Ovary (tissue), 7 donors: ENCODE measurements at regions not wholly inside any gene's neighbourhood (a gene's known extent, or its start where the extent isn't known, plus 50 kb on each side); places are given as distances from the start of the nearest gene placed in this dataset.

Experiments used
- DNase-seq, 5 donors: peaks; one replicate each; pipeline ENCODE4 v3.0.0-alpha.2; 2019 to 2020
- H3K27ac ChIP-seq, 2 donors: fragments of 200-600 bp; one replicate each; pipeline versions ENCODE4 v1.5.1 to v1.8.0; 2019 to 2022
- H3K27me3 ChIP-seq: fragments of 200-600 bp; one replicate; pipeline ENCODE4 v1.8.0; 2022
- H3K36me3 ChIP-seq: fragments of 200-600 bp; sonication (generic); one replicate; pipeline ENCODE4 v1.5.1; 2019
- H3K4me1 ChIP-seq: one replicate; pipeline ENCODE4 v1.8.1; 2013; ENCODE audit warnings: mild to moderate bottlenecking, moderate library complexity; ENCODE audit not compliant: insufficient read depth
- H3K4me3 ChIP-seq: fragments of 200-600 bp; sonication (generic); one replicate; pipeline ENCODE4 v1.5.1; 2017
- H3K9me3 ChIP-seq, 2 donors: fragments of 200-600 bp in 1 of 2; sonication (generic) in 1 of 2; one replicate each; pipeline versions ENCODE4 v1.5.1 to v1.8.1; 2013 to 2019; ENCODE audit warnings: mild to moderate bottlenecking in 1 of 2, moderate library complexity in 1 of 2
- EP300 ChIP-seq: sonication (generic); formaldehyde crosslinking; IDR thresholded peaks from one replicate; pipeline ENCODE4 v1.6.1; 2017; ENCODE audit warnings: antibody characterized with exemption
- POLR2A ChIP-seq: fragments of 450-650 bp; IDR thresholded peaks from one replicate; pipeline ENCODE4 v1.6.1; 2017; ENCODE audit warnings: antibody characterized with exemption, mild to moderate bottlenecking, moderate library complexity
- WGBS, 3 donors: extraction: QIAGEN DNeasy Blood & Tissue Kit in 1 of 3; methylation state at CpG; one replicate each; pipeline versions ENCODE4 v1.1.5 to v1.1.7; 2013 to 2017; 5-methylcytosine and 5-hydroxymethylcytosine counted together
- intact Hi-C, 4 donors: fragments of 100-400 bp; cut with DNase I; formaldehyde crosslinking; loops; one replicate each; pipeline versions ENCODE4 v1.11.0 to v1.15.1; 2022 to 2023
- TF ChIP-seq, protein P1 (sequence below), 3 donors: fragments of 450-650 bp in 2 of 3; fragments of 200-600 bp in 1 of 3; IDR thresholded peaks; one replicate each; pipeline versions ENCODE4 v1.5.1 to v1.8.0; 2016 to 2022; ENCODE audit warnings: antibody characterized with exemption in 3 of 3, mild to moderate bottlenecking in 1 of 3
- donor health status: DM: no; HTN: no; CAD: no; lungs with moderate emphysema.
- donor health status: DM: no; HTN: no; CAD: no.
- donor health status: Bipolar disorder and iron deficiency.
- donor health status: DM: no; HTN: no; CAD: no.
- donor health status: DM: yes; HTN: yes; CAD: no.

DNA sequence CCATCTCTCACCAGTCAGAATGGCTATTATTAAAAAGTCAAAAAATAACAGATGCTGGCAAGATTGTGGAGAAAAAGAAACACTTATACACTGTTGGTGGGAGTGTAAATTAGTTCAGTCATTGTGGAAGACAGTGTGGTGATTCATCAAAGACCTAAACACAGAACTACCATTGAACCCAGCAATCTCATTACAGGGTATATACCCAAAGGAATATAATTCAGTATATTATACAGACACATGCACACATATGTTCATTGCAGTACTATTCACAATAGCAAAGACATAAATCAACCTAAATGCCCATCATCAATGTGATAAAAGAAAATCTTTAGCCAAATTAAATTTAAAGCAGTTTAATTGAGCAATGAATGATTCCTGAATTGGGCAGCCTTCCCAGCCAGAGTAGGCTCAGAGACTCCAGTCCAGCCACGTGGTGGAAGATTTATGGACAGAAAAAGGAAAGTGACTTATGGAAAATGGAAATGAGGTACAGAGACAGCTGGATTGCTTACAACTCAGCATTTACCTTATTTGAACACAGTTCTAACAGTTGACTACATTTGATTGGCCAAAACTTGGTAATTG, 377.1 kb upstream of the SLC39A10 start:
- DNase-seq = no peak
- TF ChIP-seq EP300 = no peak
- 11 to 16% (median 15%) methylated on average over 1 of the region's 1 CpG for WGBS, 3 donors

DNA sequence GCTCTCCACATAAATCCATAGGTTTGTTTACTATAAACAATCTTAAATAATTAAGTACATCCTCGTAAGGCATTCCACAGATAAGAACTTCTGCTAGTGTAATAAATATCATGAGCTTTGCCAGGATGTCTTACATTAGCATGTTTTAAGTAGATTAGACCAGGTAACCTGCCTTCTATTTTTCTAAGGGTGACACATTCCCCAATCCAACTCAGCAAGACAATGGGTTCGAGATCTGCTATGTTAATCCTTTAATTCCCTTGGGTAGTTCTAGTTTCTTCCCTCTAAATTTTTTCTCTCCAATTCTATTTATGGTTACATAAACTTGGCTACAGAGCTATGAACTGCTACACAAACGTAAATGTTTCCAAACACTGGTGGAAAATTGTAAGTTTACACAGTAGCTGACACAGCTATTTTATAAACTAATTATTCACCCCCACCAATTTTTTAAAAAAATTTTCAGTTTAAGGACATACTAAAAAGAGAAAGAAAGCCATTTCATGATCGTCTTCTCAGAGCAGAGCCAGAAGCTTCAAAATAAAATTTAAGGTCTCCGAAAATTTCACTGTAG, 386.5 kb upstream of the SLC39A10 start:
- intact Hi-C loops = no loop called here
- no peaks in the 10 kb centered on the region for H3K4me1 ChIP-seq
- H3K36me3 ChIP-seq = no peaks in the 10 kb centered on the region
- H3K27ac ChIP-seq = no peak overlapping the region
- no peak for DNase-seq
- WGBS, 3 donors = 29 to 43% (median 34%) methylated on average over 5 of the region's 5 CpGs
- H3K9me3 ChIP-seq = no peaks in the 10 kb centered on the region
- H3K27me3 ChIP-seq = no peaks in the 10 kb centered on the region
- no peak for TF ChIP-seq POLR2A
- TF ChIP-seq EP300 = no peak
- TF ChIP-seq, protein P1, sequence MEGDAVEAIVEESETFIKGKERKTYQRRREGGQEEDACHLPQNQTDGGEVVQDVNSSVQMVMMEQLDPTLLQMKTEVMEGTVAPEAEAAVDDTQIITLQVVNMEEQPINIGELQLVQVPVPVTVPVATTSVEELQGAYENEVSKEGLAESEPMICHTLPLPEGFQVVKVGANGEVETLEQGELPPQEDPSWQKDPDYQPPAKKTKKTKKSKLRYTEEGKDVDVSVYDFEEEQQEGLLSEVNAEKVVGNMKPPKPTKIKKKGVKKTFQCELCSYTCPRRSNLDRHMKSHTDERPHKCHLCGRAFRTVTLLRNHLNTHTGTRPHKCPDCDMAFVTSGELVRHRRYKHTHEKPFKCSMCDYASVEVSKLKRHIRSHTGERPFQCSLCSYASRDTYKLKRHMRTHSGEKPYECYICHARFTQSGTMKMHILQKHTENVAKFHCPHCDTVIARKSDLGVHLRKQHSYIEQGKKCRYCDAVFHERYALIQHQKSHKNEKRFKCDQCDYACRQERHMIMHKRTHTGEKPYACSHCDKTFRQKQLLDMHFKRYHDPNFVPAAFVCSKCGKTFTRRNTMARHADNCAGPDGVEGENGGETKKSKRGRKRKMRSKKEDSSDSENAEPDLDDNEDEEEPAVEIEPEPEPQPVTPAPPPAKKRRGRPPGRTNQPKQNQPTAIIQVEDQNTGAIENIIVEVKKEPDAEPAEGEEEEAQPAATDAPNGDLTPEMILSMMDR (IDR thresholded peaks at IDR 0.05) = no peak
- H3K4me3 ChIP-seq = no peak overlapping the region

More for the DNA sequence above, 377.1 kb upstream of the SLC39A10 start:
- H3K27me3 ChIP-seq = no peaks in the 10 kb centered on the region
- no peaks in the 10 kb centered on the region for H3K9me3 ChIP-seq
- no peak overlapping the region for H3K27ac ChIP-seq
- H3K4me3 ChIP-seq = no peak overlapping the region
- intact Hi-C loops = no loop called here
- no peaks in the 10 kb centered on the region for H3K36me3 ChIP-seq
- no peaks in the 10 kb centered on the region for H3K4me1 ChIP-seq

DNA sequence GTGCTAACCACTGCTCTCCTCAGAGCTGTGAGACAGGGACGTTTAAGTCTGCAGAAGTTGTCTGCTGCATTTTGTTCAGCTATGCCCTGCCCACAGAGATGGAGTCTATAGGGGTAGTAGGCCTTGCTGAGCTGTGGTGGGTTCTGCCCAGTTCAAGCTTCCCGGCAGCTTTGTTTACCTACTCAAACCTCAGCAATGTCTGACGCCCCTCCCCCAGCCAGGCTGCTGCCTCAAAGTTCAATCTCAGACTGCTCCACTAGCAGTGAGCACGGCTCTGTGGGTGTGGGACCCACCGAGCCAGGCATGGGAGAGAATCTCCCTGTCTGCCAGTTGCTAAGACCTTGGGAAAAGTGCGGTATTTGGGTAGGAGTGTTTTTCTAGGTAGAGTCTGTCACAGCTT, 387.8 kb upstream of the SLC39A10 start:
- Histone ChIP-seq H3K27ac (no peak overlapping the region), H3K4me3 (no peak overlapping the region), H3K36me3 (no peaks in the 10 kb centered on the region), H3K27me3 (no peaks in the 10 kb centered on the region), H3K4me1 (no peaks in the 10 kb centered on the region), H3K9me3 (no peaks in the 10 kb centered on the region)
- TF ChIP-seq EP300 (no peak), POLR2A (no peak)
- TF ChIP-seq, protein P1 (IDR thresholded peaks at IDR 0.05) = no peak
- no peak for DNase-seq
- intact Hi-C loops = no loop called here
- WGBS, 3 donors = 82 to 89% (median 86%) methylated on average over 6 of the region's 6 CpGs

DNA sequence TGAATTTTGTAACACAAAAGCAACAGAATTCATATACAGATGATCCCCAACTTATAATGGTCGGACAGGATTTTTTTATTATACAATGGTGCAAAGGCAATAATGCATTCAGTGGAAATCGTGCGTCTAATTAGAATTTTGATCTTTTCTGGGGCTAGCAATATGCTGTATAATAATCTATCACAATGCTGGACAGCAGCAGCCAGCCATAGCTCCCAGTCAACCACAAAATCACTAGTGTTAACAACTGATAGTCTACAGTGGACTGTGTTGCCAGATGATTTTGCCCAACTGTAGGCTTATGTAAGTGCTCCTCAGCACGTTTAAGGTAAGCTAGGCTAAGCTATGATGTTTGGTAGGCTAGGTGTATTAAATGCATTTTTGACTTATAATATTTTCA, 399.0 kb upstream of the SLC39A10 start:
- Histone ChIP-seq H3K36me3 (no peaks in the 10 kb centered on the region), H3K27ac (no peak overlapping the region), H3K4me3 (no peak overlapping the region), H3K9me3 (no peaks in the 10 kb centered on the region), H3K4me1 (no peaks in the 10 kb centered on the region), H3K27me3 (no peaks in the 10 kb centered on the region)
- no peak for DNase-seq
- intact Hi-C loops = no loop called here
- no peak for TF ChIP-seq POLR2A
- TF ChIP-seq, protein P1 (IDR thresholded peaks at IDR 0.05) = no peak
- no peak for TF ChIP-seq EP300
- WGBS, 3 donors = 78 to 84% (median 82%) methylated on average over 4 of the region's 4 CpGs

DNA sequence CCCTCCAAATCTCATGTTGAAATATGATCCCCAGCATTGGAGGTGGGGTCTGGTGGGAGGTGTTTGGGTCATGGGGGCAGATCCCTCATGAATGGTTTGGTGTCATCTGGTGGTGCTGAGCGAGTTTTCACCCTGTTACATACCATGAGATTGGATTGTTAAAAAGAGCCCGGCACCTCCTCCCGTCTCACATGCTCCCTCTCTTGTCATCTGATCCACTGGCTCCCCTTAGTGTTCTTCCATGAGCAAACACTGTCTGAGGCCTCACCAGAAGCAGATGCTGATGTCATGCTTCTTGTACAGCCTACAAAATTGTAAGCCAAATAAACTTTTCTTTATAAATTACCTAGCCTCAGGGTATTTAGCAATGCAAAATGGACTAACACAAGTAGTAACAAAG, 405.0 kb upstream of the SLC39A10 start:
- no peak overlapping the region for H3K27ac ChIP-seq
- no peaks in the 10 kb centered on the region for H3K4me1 ChIP-seq
- 80 to 85% (median 82%) methylated on average over 3 of the region's 3 CpGs for WGBS, 3 donors
- intact Hi-C loops = no loop called here
- DNase-seq = no peak
- H3K27me3 ChIP-seq = no peaks in the 10 kb centered on the region
- H3K9me3 ChIP-seq = no peaks in the 10 kb centered on the region
- no peaks in the 10 kb centered on the region for H3K36me3 ChIP-seq
- TF ChIP-seq EP300 (no peak), POLR2A (no peak)
- TF ChIP-seq, protein P1 (IDR thresholded peaks at IDR 0.05) = no peak
- no peak overlapping the region for H3K4me3 ChIP-seq
